ENCODE measurements at regions not wholly inside any gene's neighbourhood (a gene's known extent, or its start where the extent isn't known, plus 50 kb on each side); places are given as distances from the start of the nearest gene placed in this dataset.

GRCh38 chr10:35274498-35275060, 61.7 kb upstream of the CCNY start:
- TF ChIP-seq, protein P1, sequence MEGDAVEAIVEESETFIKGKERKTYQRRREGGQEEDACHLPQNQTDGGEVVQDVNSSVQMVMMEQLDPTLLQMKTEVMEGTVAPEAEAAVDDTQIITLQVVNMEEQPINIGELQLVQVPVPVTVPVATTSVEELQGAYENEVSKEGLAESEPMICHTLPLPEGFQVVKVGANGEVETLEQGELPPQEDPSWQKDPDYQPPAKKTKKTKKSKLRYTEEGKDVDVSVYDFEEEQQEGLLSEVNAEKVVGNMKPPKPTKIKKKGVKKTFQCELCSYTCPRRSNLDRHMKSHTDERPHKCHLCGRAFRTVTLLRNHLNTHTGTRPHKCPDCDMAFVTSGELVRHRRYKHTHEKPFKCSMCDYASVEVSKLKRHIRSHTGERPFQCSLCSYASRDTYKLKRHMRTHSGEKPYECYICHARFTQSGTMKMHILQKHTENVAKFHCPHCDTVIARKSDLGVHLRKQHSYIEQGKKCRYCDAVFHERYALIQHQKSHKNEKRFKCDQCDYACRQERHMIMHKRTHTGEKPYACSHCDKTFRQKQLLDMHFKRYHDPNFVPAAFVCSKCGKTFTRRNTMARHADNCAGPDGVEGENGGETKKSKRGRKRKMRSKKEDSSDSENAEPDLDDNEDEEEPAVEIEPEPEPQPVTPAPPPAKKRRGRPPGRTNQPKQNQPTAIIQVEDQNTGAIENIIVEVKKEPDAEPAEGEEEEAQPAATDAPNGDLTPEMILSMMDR (IDR thresholded peaks at IDR 0.05), result no peak
- TF ChIP-seq POLR2A (IDR thresholded peaks at IDR 0.05) (no peak), POLR2AphosphoS5 (IDR thresholded peaks at IDR 0.05) (no peak), EP300 (IDR thresholded peaks at IDR 0.05) (no peak)

Measured in upper lobe of left lung (tissue), 4 donors.